GM23248 (cell line): ENCODE measurements at regions not wholly inside any gene's neighbourhood (a gene's known extent, or its start where the extent isn't known, plus 50 kb on each side); places are given as distances from the start of the nearest gene placed in this dataset.
A peak's percentile ranks its signal among the peaks of the same experiment; 100 is the strongest.

Experiments
- DNase-seq: peaks from one replicate; pipeline ENCODE4 v3.0.0-alpha.2; 2015
- H2AFZ ChIP-seq: fragments of 200-600 bp; sonication (generic); 2 replicates; pipeline ENCODE4 v1.6.1; 2016; ENCODE audit warnings: antibody characterized with exemption
- H3F3A ChIP-seq: fragments of 200-600 bp; sonication (generic); 2 replicates; pipeline ENCODE4 v1.6.1; 2016; ENCODE audit warnings: mild to moderate bottlenecking, antibody characterized with exemption, mixed run types; ENCODE audit not compliant: insufficient read depth
- H3K27ac ChIP-seq: fragments of 200-600 bp; sonication (generic); 2 replicates; pipeline ENCODE4 v1.5.1; 2016; ENCODE audit warnings: mild to moderate bottlenecking
- H3K27me3 ChIP-seq: fragments of 200-600 bp; sonication (generic); replicated peaks from 2 replicates; pipeline ENCODE4 v1.6.1; 2016; ENCODE audit warnings: mild to moderate bottlenecking; ENCODE audit not compliant: insufficient read depth
- H3K36me3 ChIP-seq: fragments of 200-600 bp; sonication (generic); 2 replicates; pipeline ENCODE4 v1.6.1; 2016; ENCODE audit warnings: low read depth, mild to moderate bottlenecking
- H3K4me1 ChIP-seq: fragments of 200-600 bp; sonication (generic); 2 replicates; pipeline ENCODE4 v1.6.1; 2016; ENCODE audit warnings: mild to moderate bottlenecking; ENCODE audit not compliant: insufficient read depth
- H3K4me2 ChIP-seq: fragments of 200-600 bp; sonication (generic); one replicate; pipeline ENCODE4 v1.6.1; 2016; ENCODE audit warnings: mild to moderate bottlenecking; ENCODE audit not compliant: unreplicated experiment
- H3K4me3 ChIP-seq: fragments of 200-600 bp; sonication (generic); 2 replicates; pipeline ENCODE4 v1.5.1; 2016; ENCODE audit warnings: mild to moderate bottlenecking
- H3K79me2 ChIP-seq: fragments of 200-600 bp; sonication (generic); 2 replicates; pipeline ENCODE4 v1.6.1; 2016; ENCODE audit warnings: mild to moderate bottlenecking; ENCODE audit not compliant: insufficient read depth
- H3K9ac ChIP-seq: fragments of 200-600 bp; sonication (generic); 2 replicates; pipeline ENCODE4 v1.6.1; 2016; ENCODE audit warnings: mild to moderate bottlenecking
- H3K9me2 ChIP-seq: fragments of 200-600 bp; sonication (generic); 2 replicates; pipeline ENCODE4 v1.6.1; 2016; ENCODE audit warnings: mixed run types, mild to moderate bottlenecking, moderate library complexity; ENCODE audit not compliant: insufficient read depth
- H3K9me3 ChIP-seq: fragments of 200-600 bp; sonication (generic); one replicate; pipeline ENCODE4 v1.6.1; 2017; ENCODE audit warnings: low read depth
- H4K20me1 ChIP-seq: fragments of 200-600 bp; sonication (generic); 2 replicates; pipeline ENCODE4 v1.6.0; 2016; ENCODE audit not compliant: insufficient read depth
- EZH2 ChIP-seq: fragments of 200-600 bp; sonication (generic); IDR thresholded peaks from 2 replicates; pipeline ENCODE4 v1.6.1; 2018; ENCODE audit warnings: antibody characterized with exemption, mild to moderate bottlenecking; ENCODE audit not compliant: insufficient read depth, poor library complexity, severe bottlenecking
- EZH2phosphoT487 ChIP-seq: fragments of 200-600 bp; sonication (generic); IDR thresholded peaks from 2 replicates; pipeline ENCODE4 v1.6.1; 2018; ENCODE audit warnings: antibody characterized with exemption, moderate library complexity, mild to moderate bottlenecking, low read depth; ENCODE audit not compliant: insufficient read depth
- WGBS, 2 experiments: methylation state at CpG; one replicate each; pipeline ENCODE4 v1.1.6; 2015 to 2017; ENCODE audit warnings: low lambda C conversion rate in 2 of 2, low coverage in 1 of 2; ENCODE audit errors: missing lambda C conversion rate in 2 of 2; 5-methylcytosine and 5-hydroxymethylcytosine counted together
- in situ Hi-C: fragments of 300-500 bp; cut with MboI; formaldehyde crosslinking; loops from 2 replicates; pipeline ENCODE4 v1.15.0; 2020

DNA sequence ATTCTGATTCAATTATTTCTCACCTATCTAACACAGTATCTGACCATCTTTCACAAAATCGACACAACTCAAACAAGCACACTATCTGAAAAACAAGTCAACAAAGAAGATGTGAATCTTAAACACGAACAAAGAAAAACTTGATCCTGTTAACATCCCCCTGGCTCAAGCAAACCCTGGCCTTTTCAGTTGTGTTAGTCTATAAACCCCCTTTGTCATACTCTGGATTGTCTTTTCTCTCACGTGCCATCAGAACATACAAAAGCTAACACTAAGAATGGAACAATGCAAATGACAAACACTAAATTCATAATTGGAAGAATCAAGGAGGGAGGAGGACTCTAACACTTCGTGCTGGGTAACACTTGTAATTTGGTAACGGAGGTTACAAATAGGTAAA, 168.7 kb downstream of the GASK1B start:
- no peak overlapping the region for H2AFZ ChIP-seq
- no peaks in the 10 kb centered on the region for H4K20me1 ChIP-seq
- H3K9ac ChIP-seq = no peak overlapping the region
- no peaks in the 10 kb centered on the region for H3F3A ChIP-seq
- no peaks in the 10 kb centered on the region; the same call in none of the 2 replicates for H3K4me1 ChIP-seq
- no peaks in the 10 kb centered on the region for H3K9me3 ChIP-seq
- no peaks in the 10 kb centered on the region for H3K9me2 ChIP-seq
- H3K4me2 ChIP-seq = no peak overlapping the region
- H3K27me3 ChIP-seq = no peaks in the 10 kb centered on the region
- WGBS, 2 experiments = 84 to 88% methylated on average over 5 of the region's 5 CpGs
- H3K79me2 ChIP-seq = no peaks in the 10 kb centered on the region
- no peak overlapping the region for H3K4me3 ChIP-seq
- no peak for DNase-seq
- in situ Hi-C loops = loop anchor here (25.0 kb wide), 1 partner anchor 633 kb away; no protein-coding TSS in a partner anchor
- no peak overlapping the region for H3K27ac ChIP-seq
- no peaks in the 10 kb centered on the region for H3K36me3 ChIP-seq
- TF ChIP-seq EZH2phosphoT487 (no peak), EZH2 (no peak)

DNA sequence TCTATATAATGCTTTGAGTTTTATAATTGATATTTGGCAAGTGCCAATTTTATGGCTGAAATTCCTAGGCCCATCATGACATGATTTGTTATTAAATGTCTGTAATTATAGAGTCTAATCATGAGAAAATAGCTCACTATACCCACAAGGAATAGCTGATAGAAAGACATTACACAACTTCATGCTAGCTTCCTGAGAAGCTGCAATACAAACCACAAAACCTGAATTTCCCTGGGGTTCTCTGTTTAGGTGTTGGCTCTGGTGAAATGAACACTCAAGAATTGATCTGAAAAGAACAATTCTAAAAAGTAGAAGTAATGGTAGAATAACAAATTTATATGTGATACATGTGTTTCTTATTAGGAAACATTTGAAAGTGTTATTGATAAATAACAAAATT, 169.6 kb downstream of the GASK1B start:
- Histone ChIP-seq H3K9me2 (no peaks in the 10 kb centered on the region), H3K36me3 (no peaks in the 10 kb centered on the region), H3K27ac (no peak overlapping the region), H3K79me2 (no peaks in the 10 kb centered on the region), H3K4me3 (no peak overlapping the region), H2AFZ (no peak overlapping the region), H3K4me1 (no peaks in the 10 kb centered on the region; the same call in 1 of the 2 replicates), H3K4me2 (no peak overlapping the region), H3K9me3 (no peaks in the 10 kb centered on the region), H3F3A (no peaks in the 10 kb centered on the region), H3K27me3 (no peaks in the 10 kb centered on the region), H4K20me1 (no peaks in the 10 kb centered on the region), H3K9ac (no peak overlapping the region)
- DNase-seq = no peak
- no peak for TF ChIP-seq EZH2
- TF ChIP-seq EZH2phosphoT487 = no peak
- in situ Hi-C loops = loop anchor here (25.0 kb wide), 1 partner anchor 634 kb away; no protein-coding TSS in a partner anchor

DNA sequence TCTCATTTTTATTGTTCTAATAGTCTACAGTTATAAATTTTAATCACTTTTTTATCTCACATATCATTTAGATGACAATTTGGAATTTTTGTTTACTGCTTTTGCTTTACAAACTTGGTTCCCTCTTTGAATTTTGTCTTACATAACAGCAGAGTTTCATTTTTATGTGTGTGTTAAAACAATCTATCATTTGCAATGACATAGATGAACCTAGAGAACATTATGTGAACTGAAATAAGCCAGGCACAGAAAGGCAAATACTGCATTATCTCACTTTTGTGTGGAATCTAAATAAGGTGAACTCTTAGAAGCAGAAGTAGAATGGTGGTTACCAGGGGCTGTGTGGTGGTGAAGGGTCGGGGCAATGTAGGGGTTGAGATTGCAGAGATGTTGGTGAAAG, 170.7 kb downstream of the GASK1B start:
- no peak overlapping the region for H3K4me2 ChIP-seq
- no peaks in the 10 kb centered on the region for H3F3A ChIP-seq
- H3K79me2 ChIP-seq = no peaks in the 10 kb centered on the region
- no peaks in the 10 kb centered on the region for H3K36me3 ChIP-seq
- no peaks in the 10 kb centered on the region for H3K9me3 ChIP-seq
- H2AFZ ChIP-seq = no peak overlapping the region
- no peaks in the 10 kb centered on the region for H4K20me1 ChIP-seq
- no peaks in the 10 kb centered on the region for H3K4me1 ChIP-seq
- WGBS, 2 experiments = 89% methylated on average over 1 of the region's 1 CpG
- H3K27me3 ChIP-seq = no peaks in the 10 kb centered on the region
- no peaks in the 10 kb centered on the region for H3K9me2 ChIP-seq
- in situ Hi-C loops = loop anchor here (25.0 kb wide), 1 partner anchor 635 kb away; no protein-coding TSS in a partner anchor
- no peak overlapping the region for H3K27ac ChIP-seq
- no peak overlapping the region for H3K4me3 ChIP-seq
- H3K9ac ChIP-seq = no peak overlapping the region
- DNase-seq = no peak
- TF ChIP-seq EZH2 (no peak), EZH2phosphoT487 (no peak)

- Histone ChIP-seq H2AFZ (peak overlapping the region; percentile 8; the same call in 1 of the 2 replicates), H3K79me2 (no peaks in the 10 kb centered on the region), H3K4me1 (no peaks in the 10 kb centered on the region), H3K27me3 (no peaks in the 10 kb centered on the region), H3K9me2 (no peaks in the 10 kb centered on the region), H3K4me2 (no peak overlapping the region), H3K36me3 (no peaks in the 10 kb centered on the region), H3K9ac (no peak overlapping the region), H3K4me3 (no peak overlapping the region), H4K20me1 (no peaks in the 10 kb centered on the region), H3F3A (no peaks in the 10 kb centered on the region), H3K27ac (no peak overlapping the region), H3K9me3 (no peaks in the 10 kb centered on the region)
- 56 to 65% methylated on average over 2 of the region's 2 CpGs for WGBS, 2 experiments
- in situ Hi-C loops = loop anchor here (25.0 kb wide), 1 partner anchor 636 kb away; no protein-coding TSS in a partner anchor
- TF ChIP-seq EZH2 (no peak), EZH2phosphoT487 (no peak)
- no peak for DNase-seq
These were observed 171.1 kb downstream of the GASK1B start for GRCh38 chr4:158001756-158002155.

GRCh38 chr4:157999723-158000122, 173.1 kb downstream of the GASK1B start:
- Histone ChIP-seq H3F3A (no peaks in the 10 kb centered on the region), H3K9me2 (no peaks in the 10 kb centered on the region), H3K36me3 (no peaks in the 10 kb centered on the region), H3K4me3 (no peak overlapping the region), H2AFZ (no peak overlapping the region), H3K27ac (no peak overlapping the region), H4K20me1 (no peaks in the 10 kb centered on the region), H3K4me1 (no peaks in the 10 kb centered on the region; the same call in 1 of the 2 replicates), H3K4me2 (no peak overlapping the region), H3K9ac (no peak overlapping the region), H3K79me2 (no peaks in the 10 kb centered on the region), H3K9me3 (no peaks in the 10 kb centered on the region), H3K27me3 (no peaks in the 10 kb centered on the region)
- no peak for DNase-seq
- in situ Hi-C loops = loop anchor here (10.0 to 25.0 kb wide), 2 partner anchors 165 to 638 kb away; no protein-coding TSS in a partner anchor
- TF ChIP-seq EZH2 (no peak), EZH2phosphoT487 (no peak)
- WGBS, 2 experiments = 92 to 100% methylated on average over 1 of the region's 1 CpG
